ENCODE measurements at regions not wholly inside any gene's neighbourhood (a gene's known extent, or its start where the extent isn't known, plus 50 kb on each side); places are given as distances from the start of the nearest gene placed in this dataset.
A peak's percentile ranks its signal among the peaks of the same experiment; 100 is the strongest.

DNA sequence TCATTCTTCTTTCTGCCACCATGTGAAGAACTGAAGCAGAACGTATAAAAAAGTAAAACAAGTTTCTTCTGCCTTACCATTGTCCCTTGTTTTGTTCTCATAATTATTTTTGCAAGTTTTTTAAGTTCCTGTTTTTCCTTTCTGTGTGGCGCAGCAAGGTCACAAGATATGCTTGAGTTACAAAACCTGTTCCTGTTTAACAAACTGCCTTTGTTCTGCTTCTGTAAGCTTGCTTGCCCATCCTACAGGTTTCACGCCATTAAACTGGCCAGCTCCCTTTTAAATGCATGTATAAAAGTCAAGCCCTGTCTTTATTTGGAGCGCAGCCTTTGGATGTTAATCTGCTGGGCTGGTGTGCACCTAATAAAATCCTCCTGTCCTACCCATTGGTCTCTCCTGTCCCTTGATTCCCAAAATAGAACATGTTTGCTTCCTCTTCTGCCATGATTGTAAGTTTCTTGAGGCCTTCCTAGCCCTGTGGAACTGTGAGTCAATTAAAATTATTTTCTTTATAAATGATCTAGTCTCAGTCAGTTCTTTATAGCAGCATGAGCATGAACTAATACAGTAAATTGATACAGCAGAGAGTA, 1115.4 kb downstream of the SLITRK1 start:
- no peak for DNase-seq

- DNase-seq = no peak
Observed at GRCh38 chr13:82758044-82758443, 1124.2 kb downstream of the SLITRK1 start.

DNA sequence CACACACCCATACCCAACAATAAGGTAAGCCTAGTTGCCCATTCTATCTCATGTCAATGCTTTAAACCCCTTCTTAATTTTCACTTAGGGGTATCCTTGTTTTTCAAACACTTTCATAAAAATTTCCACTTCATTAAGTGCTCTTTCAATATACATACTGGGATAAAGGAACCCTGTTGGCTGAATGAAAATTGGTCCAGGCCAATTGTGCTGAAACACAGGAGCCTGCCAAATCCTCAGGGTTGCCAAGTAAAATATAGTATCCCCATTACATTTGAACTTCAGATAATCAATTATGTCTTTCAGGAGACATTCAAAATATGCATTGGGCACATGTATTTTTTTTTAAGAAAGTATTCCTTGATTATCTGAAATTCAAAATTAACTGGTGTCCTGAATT, 1131.1 kb downstream of the SLITRK1 start:
- no peak for DNase-seq

DNA sequence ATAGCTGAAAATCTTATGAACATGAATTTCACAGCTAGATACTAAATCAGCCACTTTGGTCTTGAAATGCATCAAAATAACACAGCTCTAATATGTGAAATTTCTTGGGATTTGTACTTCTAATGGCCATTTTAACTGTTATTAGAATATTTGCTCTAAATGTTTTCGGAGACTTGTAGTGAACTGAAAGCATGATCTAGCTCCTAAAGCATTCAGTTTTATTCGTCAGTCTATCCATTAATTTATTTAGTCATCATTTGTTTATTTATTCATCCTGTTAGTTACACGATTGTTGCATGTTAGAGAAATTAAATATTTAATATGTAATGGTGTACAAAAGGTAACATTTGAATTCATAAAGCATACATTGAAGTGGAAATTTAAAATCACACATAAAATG, 1132.7 kb downstream of the SLITRK1 start:
- DNase-seq = no peak

- no peak for DNase-seq
Observed at GRCh38 chr13:82747958-82748357, 1134.3 kb downstream of the SLITRK1 start.

- DNase-seq = no peak
Observed at GRCh38 chr13:82747291-82747690, 1135.0 kb downstream of the SLITRK1 start.

- DNase-seq = no peak
Observed at GRCh38 chr13:82740442-82740841, 1141.8 kb downstream of the SLITRK1 start.

DNA sequence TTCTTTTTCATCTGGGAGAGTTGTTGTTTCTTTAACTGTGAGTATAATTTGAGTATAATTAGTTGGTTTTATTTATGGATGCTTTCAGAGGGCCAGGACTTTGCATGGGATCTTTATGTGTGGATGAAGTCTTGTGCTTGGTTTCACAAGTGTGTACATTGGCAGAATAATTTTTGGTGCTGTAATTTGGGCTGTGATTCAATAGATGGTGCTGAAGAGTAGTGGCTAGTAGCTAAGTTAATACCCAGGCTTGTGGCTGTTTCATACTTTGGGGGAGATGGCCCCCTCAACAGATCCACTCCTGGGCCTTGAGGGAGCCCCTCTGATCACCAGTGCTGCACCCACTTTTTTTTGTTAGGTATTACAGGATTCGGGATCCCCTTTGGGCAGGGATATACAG, 1142.4 kb downstream of the SLITRK1 start:
- DNase-seq = no peak

DNA sequence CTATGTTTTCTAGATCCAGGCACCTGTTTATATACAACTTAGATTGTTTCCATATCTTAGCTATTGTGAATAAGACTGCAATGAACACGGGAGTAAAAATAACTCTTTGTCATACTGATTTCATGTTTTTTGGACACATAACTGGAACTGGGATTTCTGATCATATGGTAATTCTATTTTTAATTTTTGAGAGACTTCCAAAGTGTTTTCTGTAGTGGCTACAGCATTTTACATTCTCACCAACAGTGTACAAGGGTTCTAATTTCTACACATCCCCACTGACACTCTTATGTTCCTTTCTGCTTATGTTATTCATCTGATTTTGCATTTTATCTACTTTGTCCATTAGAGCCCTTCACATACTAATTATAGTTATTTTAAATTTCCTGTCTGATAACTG, 1152.9 kb downstream of the SLITRK1 start:
- DNase-seq = no peak

GRCh38 chr13:82720986-82721385, 1161.3 kb downstream of the SLITRK1 start:
- no peak for DNase-seq

DNA sequence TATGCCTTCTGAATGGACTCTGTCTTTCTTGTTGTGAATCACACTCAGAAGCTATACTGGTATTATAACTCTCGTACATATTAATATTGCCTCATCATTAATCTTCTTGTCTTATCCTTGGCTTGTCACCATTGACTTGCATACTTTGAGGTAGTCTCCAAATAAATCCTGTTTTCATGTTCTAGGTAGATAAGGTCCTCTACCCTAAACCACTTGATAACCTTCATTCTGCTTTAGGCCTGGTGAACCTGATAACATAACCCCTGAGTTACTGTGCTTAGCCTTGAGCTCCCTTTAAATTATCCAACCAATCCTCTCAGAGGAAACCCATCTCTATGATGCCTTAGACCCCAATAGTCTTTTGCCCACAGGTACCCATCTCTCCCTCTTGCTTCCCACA, 1162.3 kb downstream of the SLITRK1 start:
- DNase-seq = no peak

DNA sequence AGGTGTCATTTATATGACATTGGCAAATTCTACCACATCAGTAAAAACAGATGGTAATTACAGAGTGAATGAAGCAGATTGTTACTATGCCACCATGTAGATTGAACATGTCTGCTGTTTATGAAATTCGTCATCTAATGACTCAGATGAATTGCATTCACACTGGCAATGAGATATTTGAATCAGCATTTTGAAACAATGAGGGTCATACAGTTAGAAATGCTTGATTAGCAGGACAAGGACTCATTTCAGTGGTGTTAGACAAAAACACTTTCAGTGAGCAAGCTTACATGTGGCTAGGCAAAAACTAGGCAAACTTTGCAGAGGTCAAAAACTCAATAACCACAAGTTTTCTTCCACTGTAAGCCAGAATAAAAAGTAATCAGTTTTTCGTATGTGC, 1165.0 kb downstream of the SLITRK1 start:
- no peak for DNase-seq

DNA sequence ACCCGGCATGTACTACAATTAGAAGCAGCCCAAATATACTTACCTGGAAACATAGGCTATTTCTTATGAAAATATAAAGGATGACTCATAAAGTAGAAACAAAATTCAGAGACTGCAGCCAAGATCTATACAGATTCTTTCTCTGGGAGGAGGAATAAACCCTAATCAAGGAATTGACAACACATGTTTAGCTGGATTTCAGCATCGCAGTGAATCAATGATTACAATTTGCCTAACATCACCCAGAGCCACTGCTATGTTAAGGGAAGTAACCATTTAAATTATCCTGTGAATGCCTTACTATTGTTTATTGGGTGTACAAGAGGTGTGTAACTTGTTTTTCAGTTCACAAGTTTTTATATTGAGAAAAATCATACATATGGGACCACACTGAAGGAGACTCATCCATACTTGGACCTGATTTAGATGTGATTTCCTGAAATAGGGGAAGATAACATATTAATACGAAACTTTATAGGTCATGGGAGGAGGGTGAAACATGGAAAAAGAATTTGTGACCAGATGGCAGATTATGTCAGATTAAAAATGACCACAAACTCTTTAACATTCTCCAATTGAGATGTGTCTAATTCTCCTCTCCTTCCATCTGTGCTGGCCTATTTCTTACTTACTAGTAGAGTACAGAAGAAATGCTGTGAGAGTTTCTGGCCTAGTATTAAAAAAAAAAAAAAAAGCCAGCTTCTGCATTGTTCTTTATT, 1168.4 kb downstream of the SLITRK1 start:
- peak; percentile 49 for DNase-seq

GRCh38 chr13:82702513-82702912, 1179.8 kb downstream of the SLITRK1 start:
- DNase-seq = no peak

- no peak for DNase-seq
Observed at GRCh38 chr13:82701020-82701419, 1181.3 kb downstream of the SLITRK1 start.

GRCh38 chr13:82698941-82699340, 1183.3 kb downstream of the SLITRK1 start:
- no peak for DNase-seq

GRCh38 chr13:82698383-82698782, 1183.9 kb downstream of the SLITRK1 start:
- no peak for DNase-seq

DNA sequence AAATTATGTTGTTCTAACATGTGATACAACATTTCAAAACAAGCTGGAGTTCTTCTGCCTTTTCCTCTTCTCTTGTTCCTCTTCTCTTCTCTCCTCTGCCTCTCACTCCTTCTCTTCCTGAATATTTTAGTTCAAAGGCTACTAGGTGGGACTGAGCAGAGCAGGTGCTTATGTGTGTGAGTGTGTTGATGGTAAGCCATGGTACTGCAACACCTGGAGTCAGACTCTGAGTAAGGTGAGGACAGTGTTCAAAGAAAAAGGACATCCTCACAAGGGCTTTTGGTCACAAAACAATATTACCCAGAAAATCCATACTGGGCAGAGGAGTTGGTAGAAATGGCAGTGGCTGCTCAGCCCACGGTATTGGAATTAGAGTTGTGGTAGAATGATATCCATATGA, 1188.7 kb downstream of the SLITRK1 start:
- DNase-seq = no peak

DNA sequence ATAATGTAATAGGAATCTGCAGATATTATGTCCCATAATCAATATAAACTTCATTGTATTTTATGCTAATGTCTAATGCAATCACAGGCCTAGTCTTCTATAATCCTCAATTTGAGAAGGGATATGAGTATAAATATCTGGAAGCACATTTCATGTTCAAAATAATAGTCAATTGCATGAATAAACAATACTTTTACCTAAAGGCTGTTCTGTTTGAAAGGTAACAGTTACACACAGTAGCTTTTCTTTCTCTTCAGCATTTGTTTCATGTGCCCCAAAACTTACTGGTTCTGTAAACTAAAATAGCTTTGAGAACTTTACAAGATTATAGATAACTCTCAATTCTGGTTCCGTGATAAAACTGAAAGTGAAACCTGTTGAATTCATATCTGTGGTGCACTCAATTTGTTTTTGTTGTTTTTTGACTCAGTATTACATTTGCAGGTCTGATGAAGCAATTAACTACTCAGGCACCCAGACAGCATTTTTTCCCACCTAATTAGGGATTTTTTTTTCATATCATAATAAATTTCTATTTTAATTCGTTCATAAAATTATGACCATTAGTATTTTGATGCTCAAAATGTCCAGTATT, 1193.8 kb downstream of the SLITRK1 start:
- no peak for DNase-seq

- no peak for DNase-seq
Observed at GRCh38 chr13:82687884-82688283, 1194.4 kb downstream of the SLITRK1 start.

DNA sequence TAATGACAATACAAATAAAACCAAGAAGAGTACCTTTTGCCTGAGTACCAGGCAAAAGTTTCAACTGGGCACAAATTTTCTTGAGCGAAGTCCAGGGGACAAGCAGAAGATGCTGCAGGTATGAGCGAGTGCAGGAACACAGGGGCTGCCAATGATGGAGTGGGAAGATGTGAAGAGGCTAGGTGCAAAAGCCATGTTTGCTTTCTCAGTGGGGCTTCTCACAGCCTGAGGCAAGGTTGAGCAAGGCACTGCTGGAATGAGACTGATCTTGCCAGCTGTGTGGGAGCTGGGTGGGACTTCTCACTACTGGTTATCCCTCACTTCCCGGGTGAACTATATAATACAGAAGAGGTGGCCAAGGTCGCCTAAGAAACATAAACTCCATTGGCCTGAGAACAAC, 1200.7 kb downstream of the SLITRK1 start:
- no peak for DNase-seq

DNA sequence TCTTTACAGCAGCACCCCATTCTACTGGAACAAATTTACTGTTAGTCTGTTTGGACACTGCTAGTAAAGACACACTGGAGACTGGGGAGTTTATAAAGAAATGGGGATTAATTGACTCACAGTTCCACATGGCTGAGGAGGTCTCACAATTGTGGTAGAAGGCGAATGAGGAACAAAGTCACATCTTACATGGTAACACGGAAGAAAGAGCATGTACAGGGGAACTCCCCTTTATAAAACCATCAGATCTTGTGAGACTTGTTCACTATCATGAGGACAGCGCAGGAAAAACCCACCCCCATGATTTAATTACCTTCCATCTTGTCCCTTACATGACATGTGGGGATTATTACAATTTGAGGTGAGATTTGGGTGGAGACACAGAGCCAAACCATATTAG, 1204.2 kb downstream of the SLITRK1 start:
- DNase-seq = no peak

- no peak for DNase-seq
Observed at GRCh38 chr13:82675024-82675423, 1207.2 kb downstream of the SLITRK1 start.

DNA sequence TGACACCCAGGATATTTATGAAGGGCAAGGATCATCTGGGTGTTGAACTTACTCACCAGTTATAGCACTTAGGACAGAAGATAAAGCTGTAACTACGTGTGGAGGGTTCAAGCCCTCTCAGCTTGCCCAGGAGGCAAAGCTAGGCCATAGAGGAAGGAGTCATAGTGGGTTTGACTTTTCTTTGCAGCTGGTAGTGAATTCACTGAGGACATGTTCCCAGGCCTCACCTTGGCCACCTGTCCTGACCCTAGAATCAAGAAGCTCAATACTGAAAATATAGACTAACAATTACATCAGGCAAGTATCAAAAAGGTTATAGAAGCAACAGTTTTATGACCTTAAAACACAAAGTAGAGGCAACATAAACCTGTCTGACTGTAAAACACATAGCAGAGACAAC, 1207.7 kb downstream of the SLITRK1 start:
- DNase-seq = no peak

DNA sequence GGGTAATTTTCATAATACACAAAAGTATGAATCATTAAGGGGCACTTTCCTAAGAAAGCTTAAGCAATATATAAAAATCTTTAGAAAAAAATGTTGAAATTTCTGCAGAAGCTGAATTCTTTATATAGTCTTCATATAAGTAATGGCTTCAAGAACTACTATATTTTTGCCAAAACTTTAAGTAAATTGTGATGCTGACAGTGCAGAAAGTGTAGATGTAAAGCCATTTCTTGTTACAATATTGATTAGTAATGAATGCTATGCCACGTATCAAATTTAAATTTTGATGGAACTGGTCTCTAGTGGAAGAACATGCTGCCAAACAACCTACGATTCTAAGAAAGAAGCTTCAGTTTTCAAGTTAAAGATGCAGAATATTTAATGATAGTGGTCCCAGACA, 1210.0 kb downstream of the SLITRK1 start:
- DNase-seq = no peak
